ENCODE measurements at regions not wholly inside any gene's neighbourhood (a gene's known extent, or its start where the extent isn't known, plus 50 kb on each side); places are given as distances from the start of the nearest gene placed in this dataset.
"Not testable (repeated sequence)": the region's sequence is repeated elsewhere in the genome, so short reads cannot be mapped to it uniquely, and the experiment has no call there.

GRCh38 chr22:22074634-22075381 lies 92.2 kb upstream of the TOP3B start:
- DNase-seq = no peak

- no peak for DNase-seq
Observed at GRCh38 chr22:22073769-22074561, 91.4 kb upstream of the TOP3B start.

- DNase-seq = no peak
Observed at GRCh38 chr22:22072169-22072836, 89.7 kb upstream of the TOP3B start.

GRCh38 chr22:22071455-22071854 lies 88.9 kb upstream of the TOP3B start:
- DNase-seq = no peak

- no peak for DNase-seq
Observed at GRCh38 chr22:22070371-22070824, 87.8 kb upstream of the TOP3B start.

GRCh38 chr22:22069450-22070370 lies 87.1 kb upstream of the TOP3B start:
- DNase-seq = no peak

- no peak for DNase-seq
Observed at GRCh38 chr22:22068657-22069056, 86.1 kb upstream of the TOP3B start.

- DNase-seq = no peak
Observed at GRCh38 chr22:22068025-22068424, 85.4 kb upstream of the TOP3B start.

GRCh38 chr22:22067192-22067591 lies 84.6 kb upstream of the TOP3B start:
- no peak for DNase-seq

GRCh38 chr22:22064580-22064979 lies 82.0 kb upstream of the TOP3B start:
- DNase-seq = no peak

- no peak for DNase-seq
Observed at GRCh38 chr22:22062306-22062793, 79.8 kb upstream of the TOP3B start.

GRCh38 chr22:22061085-22062077 lies 78.8 kb upstream of the TOP3B start:
- DNase-seq = peak in 1 of 2 experiments; percentile 36

GRCh38 chr22:22060200-22061084 lies 77.9 kb upstream of the TOP3B start:
- DNase-seq = peak; percentile 45 to 72

GRCh38 chr22:22059291-22060002 lies 76.9 kb upstream of the TOP3B start:
- DNase-seq = no peak

- no peak for DNase-seq
Observed at GRCh38 chr22:22058633-22059290, 76.2 kb upstream of the TOP3B start.

GRCh38 chr22:22057617-22058378 lies 75.2 kb upstream of the TOP3B start:
- DNase-seq = no peak

- DNase-seq = not testable (repeated sequence)
Observed at GRCh38 chr22:22056809-22057594, 74.4 kb upstream of the TOP3B start.

All from NCI-H1930 (cell line).